ENCODE measurements at regions not wholly inside any gene's neighbourhood (a gene's known extent, or its start where the extent isn't known, plus 50 kb on each side); places are given as distances from the start of the nearest gene placed in this dataset.
"Not testable (repeated sequence)": the region's sequence is repeated elsewhere in the genome, so short reads cannot be mapped to it uniquely, and the experiment has no call there.

DNA sequence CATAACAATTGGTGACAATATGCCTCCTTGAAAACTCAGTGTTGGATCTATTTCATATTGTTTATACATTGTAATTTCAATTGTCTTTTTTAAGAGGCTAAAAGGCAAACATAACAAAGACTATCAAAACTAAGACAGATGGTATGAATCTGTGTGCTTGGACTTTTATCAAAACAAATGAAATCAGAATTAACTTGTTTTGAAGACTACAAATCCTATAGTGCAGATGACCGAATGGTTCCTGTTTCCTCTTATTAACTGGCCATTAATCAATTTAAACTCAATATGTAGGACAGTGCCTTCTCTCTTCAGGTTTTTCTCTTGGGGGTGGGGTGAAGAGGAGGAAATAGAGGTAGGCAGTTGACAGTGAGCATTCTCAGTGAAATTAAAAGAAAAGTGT lies 366.9 kb upstream of the GRAMD2B start:
- WGBS (ENCODE audit: insufficient coverage) = no CpG with 5 or more reads among the region's 1 CpG

DNA sequence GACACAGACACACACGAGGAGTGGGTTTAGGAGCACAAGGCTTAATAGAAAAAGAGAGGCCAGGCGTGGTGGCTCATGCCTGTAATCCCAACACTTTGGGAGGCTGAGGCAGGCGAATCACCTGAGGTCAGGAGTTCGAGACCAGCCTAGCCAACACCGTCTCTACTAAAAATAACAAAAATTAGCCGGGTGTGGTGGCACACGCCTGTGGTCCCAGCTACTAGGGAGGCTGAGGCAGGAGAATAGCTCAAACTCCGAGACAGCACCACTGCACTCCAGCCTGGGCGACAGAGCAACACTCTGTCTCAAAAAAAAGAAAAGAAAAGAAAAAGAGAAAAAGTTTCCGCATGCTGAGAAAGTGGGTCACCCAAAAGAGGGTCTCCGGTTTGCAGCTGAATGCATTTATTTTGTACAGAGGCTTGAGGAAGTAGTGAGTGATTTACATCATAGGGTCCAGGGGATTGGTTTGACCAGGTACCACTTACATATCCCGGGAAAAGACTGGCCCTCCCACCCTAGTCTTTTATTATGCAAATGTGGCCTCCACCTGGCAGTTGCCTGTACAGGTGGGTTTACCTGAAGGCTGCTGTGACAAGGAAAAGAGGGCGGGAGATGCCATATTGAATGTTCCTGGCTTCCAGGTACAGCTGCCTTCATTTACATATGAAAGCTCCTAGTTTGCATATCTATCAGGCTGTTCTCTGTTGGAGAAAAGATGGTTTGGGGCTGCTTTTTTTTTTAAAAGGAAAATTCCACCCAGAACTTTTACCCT lies 366.2 kb upstream of the GRAMD2B start:
- 73% methylated on average over 5 of the region's 13 CpGs for WGBS (ENCODE audit: insufficient coverage)
- no peak overlapping the region for H3K27ac ChIP-seq (ENCODE audit: low read depth, low read length)
- no peaks in the 10 kb centered on the region for H3K36me3 ChIP-seq (ENCODE audit: control insufficient read depth, insufficient read depth, low read length)

More for the DNA sequence above, 366.9 kb upstream of the GRAMD2B start:
- H3K27ac ChIP-seq (ENCODE audit: low read depth, low read length) = no peak overlapping the region
- no peaks in the 10 kb centered on the region for H3K36me3 ChIP-seq (ENCODE audit: control insufficient read depth, insufficient read depth, low read length)
- no peaks in the 10 kb centered on the region for H3K9me3 ChIP-seq (ENCODE audit: control insufficient read depth, insufficient read depth, low read length)
- H3K27me3 ChIP-seq (ENCODE audit: control insufficient read depth, insufficient read depth, low read length) = no peaks in the 10 kb centered on the region
- no peaks in the 10 kb centered on the region for H3K4me1 ChIP-seq (ENCODE audit: control insufficient read depth, insufficient read depth, low read length)
- DNase-seq (ENCODE audit: low read depth in 4 of 6, low spot score in 6 of 6) = peak in 1 of 6 donors; percentile 36
- H3K4me3 ChIP-seq (ENCODE audit: low read depth, low read length) = no peak overlapping the region

DNA sequence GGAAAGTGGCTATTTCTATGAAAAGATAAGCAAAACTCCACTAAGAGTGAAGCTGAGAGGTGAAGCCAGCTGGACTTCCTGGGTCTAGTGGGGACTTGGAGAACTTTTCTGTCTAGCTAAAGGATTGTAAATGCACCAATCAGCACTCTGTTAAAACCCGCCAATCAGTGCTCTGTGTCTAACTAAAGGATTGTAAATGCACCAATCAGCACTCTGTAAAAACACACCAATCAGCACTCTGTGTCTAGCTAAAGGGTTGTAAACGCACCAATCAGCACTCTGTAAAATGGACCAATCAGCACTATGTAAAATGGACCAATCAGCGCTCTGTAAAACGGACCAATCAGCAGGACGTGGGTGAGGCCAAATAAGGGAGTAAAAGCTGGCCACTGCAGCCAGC lies 364.8 kb upstream of the GRAMD2B start:
- not testable (repeated sequence) for H3K4me1 ChIP-seq (ENCODE audit: control insufficient read depth, insufficient read depth, low read length); H3K27me3 ChIP-seq (ENCODE audit: control insufficient read depth, insufficient read depth, low read length); DNase-seq (ENCODE audit: low read depth in 4 of 6, low spot score in 6 of 6); H3K9me3 ChIP-seq (ENCODE audit: control insufficient read depth, insufficient read depth, low read length); H3K4me3 ChIP-seq (ENCODE audit: low read depth, low read length); H3K27ac ChIP-seq (ENCODE audit: low read depth, low read length); H3K36me3 ChIP-seq (ENCODE audit: control insufficient read depth, insufficient read depth, low read length)
- 100% methylated on average over 5 of the region's 5 CpGs for WGBS (ENCODE audit: insufficient coverage)

More for the DNA sequence above, 366.2 kb upstream of the GRAMD2B start:
- H3K9me3 ChIP-seq (ENCODE audit: control insufficient read depth, insufficient read depth, low read length) = no peaks in the 10 kb centered on the region
- no peaks in the 10 kb centered on the region for H3K4me1 ChIP-seq (ENCODE audit: control insufficient read depth, insufficient read depth, low read length)
- H3K4me3 ChIP-seq (ENCODE audit: low read depth, low read length) = no peak overlapping the region
- DNase-seq (ENCODE audit: low read depth in 4 of 6, low spot score in 6 of 6) = no peak
- no peaks in the 10 kb centered on the region for H3K27me3 ChIP-seq (ENCODE audit: control insufficient read depth, insufficient read depth, low read length)

DNA sequence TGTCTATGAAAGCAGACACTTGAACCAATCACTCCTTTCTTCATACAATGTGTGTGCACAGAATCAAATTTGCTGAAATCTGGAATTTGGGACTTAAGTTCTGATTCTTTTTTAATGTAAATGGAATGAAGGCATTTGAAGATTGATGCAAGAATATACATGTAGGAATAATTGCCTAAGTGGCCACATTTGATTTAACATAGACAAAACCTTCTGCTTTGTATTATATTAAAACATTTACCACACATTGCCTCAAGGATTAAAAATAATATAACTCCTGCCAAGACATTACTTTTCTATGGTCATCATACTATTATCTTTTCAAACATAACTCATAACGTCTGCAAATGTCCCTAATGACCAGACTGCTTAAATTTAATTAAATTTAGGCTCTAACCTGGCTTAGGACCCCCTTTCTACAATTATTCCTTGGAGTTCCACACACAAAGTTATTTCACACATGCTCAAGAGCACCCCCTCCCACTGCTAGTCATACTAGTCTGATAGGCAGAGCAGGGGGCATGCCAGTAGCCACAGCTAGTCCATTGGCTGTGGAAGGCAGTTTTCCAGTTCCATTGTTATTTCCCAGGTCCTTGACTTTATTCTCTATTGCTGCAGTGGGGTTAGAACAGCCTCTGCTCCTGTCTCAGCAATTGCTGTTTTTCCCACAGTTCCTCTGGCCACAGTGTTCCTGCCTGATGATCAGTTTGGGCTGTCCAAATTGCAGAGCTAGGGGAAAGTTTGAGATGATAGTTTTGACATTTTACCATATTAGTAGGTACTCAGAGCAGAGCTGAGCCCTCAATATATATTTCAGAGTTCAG lies 360.6 kb upstream of the GRAMD2B start:
- no peaks in the 10 kb centered on the region for H3K36me3 ChIP-seq (ENCODE audit: control insufficient read depth, insufficient read depth, low read length)
- 50% methylated on average over 1 of the region's 1 CpG for WGBS (ENCODE audit: insufficient coverage)
- no peak for DNase-seq (ENCODE audit: low read depth in 4 of 6, low spot score in 6 of 6)
- no peaks in the 10 kb centered on the region for H3K9me3 ChIP-seq (ENCODE audit: control insufficient read depth, insufficient read depth, low read length)
- no peaks in the 10 kb centered on the region for H3K4me1 ChIP-seq (ENCODE audit: control insufficient read depth, insufficient read depth, low read length)
- H3K27me3 ChIP-seq (ENCODE audit: control insufficient read depth, insufficient read depth, low read length) = no peaks in the 10 kb centered on the region
- H3K27ac ChIP-seq (ENCODE audit: low read depth, low read length) = no peak overlapping the region
- no peak overlapping the region for H3K4me3 ChIP-seq (ENCODE audit: low read depth, low read length)

DNA sequence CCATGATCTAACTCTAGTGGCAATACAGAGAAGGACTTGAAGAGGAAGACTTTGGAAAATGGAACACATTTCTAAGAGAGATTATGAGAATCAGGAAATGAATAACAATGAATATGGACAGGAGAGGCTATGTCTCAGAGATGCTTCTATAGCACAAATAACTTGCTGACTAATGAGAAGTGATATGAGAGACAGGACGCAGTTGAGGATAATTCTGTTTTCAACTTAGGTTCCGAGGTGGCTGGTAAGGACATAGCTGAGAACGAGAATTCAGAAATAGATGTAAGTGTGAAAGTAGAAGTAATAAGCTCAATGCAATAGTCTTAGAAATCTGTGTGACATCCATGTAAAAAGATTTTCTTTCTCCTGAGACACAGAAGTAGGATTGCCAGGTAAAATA lies 358.1 kb upstream of the GRAMD2B start:
- H3K27ac ChIP-seq (ENCODE audit: low read depth, low read length) = no peak overlapping the region
- WGBS (ENCODE audit: insufficient coverage) = 100% methylated on average over 3 of the region's 3 CpGs

DNA sequence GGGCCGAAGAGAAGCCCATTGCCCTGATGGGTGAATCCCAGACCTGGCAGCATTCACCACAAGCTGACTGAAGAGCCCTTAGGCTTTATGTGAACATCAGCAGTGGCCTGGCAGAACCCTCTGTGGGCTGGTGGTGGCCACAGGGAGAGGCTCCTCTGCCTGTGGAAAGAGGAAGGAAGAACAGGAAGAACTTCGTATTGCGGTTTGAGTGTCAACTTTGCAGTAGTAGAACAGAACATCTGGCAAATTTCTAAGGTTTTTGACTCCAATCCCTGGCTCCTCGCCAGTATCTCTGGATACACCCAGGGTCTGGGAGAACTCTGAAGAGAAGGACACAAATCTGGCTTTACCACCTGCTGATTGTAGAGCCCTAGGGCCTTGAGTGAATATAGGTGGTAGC lies 356.4 kb upstream of the GRAMD2B start:
- no peak for DNase-seq (ENCODE audit: low read depth in 4 of 6, low spot score in 6 of 6)
- Histone ChIP-seq H3K36me3 (ENCODE audit: control insufficient read depth, insufficient read depth, low read length) (no peaks in the 10 kb centered on the region), H3K4me3 (ENCODE audit: low read depth, low read length) (no peak overlapping the region), H3K27ac (ENCODE audit: low read depth, low read length) (no peak overlapping the region), H3K4me1 (ENCODE audit: control insufficient read depth, insufficient read depth, low read length) (no peaks in the 10 kb centered on the region), H3K27me3 (ENCODE audit: control insufficient read depth, insufficient read depth, low read length) (no peaks in the 10 kb centered on the region), H3K9me3 (ENCODE audit: control insufficient read depth, insufficient read depth, low read length) (no peaks in the 10 kb centered on the region)
- 87% methylated on average over 4 of the region's 4 CpGs for WGBS (ENCODE audit: insufficient coverage)

More for the DNA sequence above, 358.1 kb upstream of the GRAMD2B start:
- no peak for DNase-seq (ENCODE audit: low read depth in 4 of 6, low spot score in 6 of 6)
- no peaks in the 10 kb centered on the region for H3K9me3 ChIP-seq (ENCODE audit: control insufficient read depth, insufficient read depth, low read length)
- no peak overlapping the region for H3K4me3 ChIP-seq (ENCODE audit: low read depth, low read length)
- no peaks in the 10 kb centered on the region for H3K27me3 ChIP-seq (ENCODE audit: control insufficient read depth, insufficient read depth, low read length)
- H3K36me3 ChIP-seq (ENCODE audit: control insufficient read depth, insufficient read depth, low read length) = no peaks in the 10 kb centered on the region
- no peaks in the 10 kb centered on the region for H3K4me1 ChIP-seq (ENCODE audit: control insufficient read depth, insufficient read depth, low read length)

DNA sequence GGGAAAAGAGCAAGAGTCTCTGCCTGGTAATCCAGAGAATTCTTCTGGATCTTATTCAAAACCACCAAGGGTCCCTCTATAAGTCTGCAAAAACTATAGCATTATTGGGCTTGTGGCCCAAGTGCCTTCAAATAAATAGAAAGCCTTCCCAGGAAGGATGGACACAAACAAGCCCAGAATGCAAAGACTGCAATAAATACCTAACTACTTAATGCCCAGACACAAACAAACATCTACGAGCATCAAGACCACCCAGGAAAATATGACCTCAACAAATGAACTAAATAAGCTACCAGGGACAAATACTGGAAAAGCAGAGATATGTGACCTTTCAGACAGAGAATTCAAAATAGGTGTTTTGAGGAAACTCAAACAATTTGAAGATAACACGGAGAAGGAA lies 355.8 kb upstream of the GRAMD2B start:
- WGBS (ENCODE audit: insufficient coverage) = no CpG with 5 or more reads among the region's 2 CpGs
- DNase-seq (ENCODE audit: low read depth in 4 of 6, low spot score in 6 of 6) = no peak
- Histone ChIP-seq H3K9me3 (ENCODE audit: control insufficient read depth, insufficient read depth, low read length) (no peaks in the 10 kb centered on the region), H3K36me3 (ENCODE audit: control insufficient read depth, insufficient read depth, low read length) (no peaks in the 10 kb centered on the region), H3K4me3 (ENCODE audit: low read depth, low read length) (no peak overlapping the region), H3K27ac (ENCODE audit: low read depth, low read length) (no peak overlapping the region), H3K27me3 (ENCODE audit: control insufficient read depth, insufficient read depth, low read length) (no peaks in the 10 kb centered on the region), H3K4me1 (ENCODE audit: control insufficient read depth, insufficient read depth, low read length) (no peaks in the 10 kb centered on the region)

DNA sequence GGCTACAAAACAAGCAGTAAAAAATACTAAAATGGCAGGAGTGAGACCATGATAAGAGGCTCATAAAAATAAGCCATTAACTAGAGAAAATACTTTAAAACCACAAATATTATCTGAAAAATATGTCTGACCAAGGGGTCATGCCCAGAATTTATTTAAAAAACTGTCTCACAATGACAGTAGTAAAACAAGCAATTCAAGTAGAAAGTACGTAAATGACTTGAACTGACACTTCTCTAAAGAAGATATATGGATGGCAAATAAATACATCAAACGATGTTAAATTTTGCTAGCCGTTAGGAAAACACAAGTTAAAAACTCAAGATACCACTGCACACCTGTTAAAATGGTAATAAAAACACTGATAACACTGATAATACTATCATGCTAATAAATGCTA lies 353.9 kb upstream of the GRAMD2B start:
- no CpG with 5 or more reads among the region's 3 CpGs for WGBS (ENCODE audit: insufficient coverage)
- Histone ChIP-seq H3K27ac (ENCODE audit: low read depth, low read length) (no peak overlapping the region), H3K4me3 (ENCODE audit: low read depth, low read length) (no peak overlapping the region), H3K9me3 (ENCODE audit: control insufficient read depth, insufficient read depth, low read length) (no peaks in the 10 kb centered on the region), H3K27me3 (ENCODE audit: control insufficient read depth, insufficient read depth, low read length) (no peaks in the 10 kb centered on the region), H3K4me1 (ENCODE audit: control insufficient read depth, insufficient read depth, low read length) (no peaks in the 10 kb centered on the region), H3K36me3 (ENCODE audit: control insufficient read depth, insufficient read depth, low read length) (no peaks in the 10 kb centered on the region)
- no peak for DNase-seq (ENCODE audit: low read depth in 4 of 6, low spot score in 6 of 6)

DNA sequence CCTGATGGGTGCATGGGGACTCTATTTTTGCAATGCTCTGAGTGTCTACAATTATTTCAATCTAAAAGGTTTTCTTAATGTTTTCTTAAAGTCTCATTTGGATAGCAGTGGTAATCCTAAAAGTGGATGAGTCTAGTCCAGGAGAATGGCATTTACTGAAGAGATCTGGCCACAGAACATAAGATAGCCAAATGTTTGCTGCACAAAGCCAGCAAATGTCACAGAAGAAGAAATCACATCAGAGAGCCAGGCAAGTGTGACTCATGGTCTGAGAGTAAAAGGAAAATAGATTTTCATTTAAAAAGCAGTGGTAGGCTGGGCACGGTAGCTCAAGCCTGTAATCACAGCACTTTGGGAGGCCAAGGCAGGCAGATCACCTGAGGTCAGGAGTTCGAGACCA lies 352.7 kb upstream of the GRAMD2B start:
- H3K36me3 ChIP-seq (ENCODE audit: control insufficient read depth, insufficient read depth, low read length) = no peaks in the 10 kb centered on the region
- no CpG with 5 or more reads among the region's 2 CpGs for WGBS (ENCODE audit: insufficient coverage)
- H3K9me3 ChIP-seq (ENCODE audit: control insufficient read depth, insufficient read depth, low read length) = no peaks in the 10 kb centered on the region
- H3K4me3 ChIP-seq (ENCODE audit: low read depth, low read length) = no peak overlapping the region
- no peak for DNase-seq (ENCODE audit: low read depth in 4 of 6, low spot score in 6 of 6)
- H3K27ac ChIP-seq (ENCODE audit: low read depth, low read length) = no peak overlapping the region
- no peaks in the 10 kb centered on the region for H3K27me3 ChIP-seq (ENCODE audit: control insufficient read depth, insufficient read depth, low read length)
- no peaks in the 10 kb centered on the region for H3K4me1 ChIP-seq (ENCODE audit: control insufficient read depth, insufficient read depth, low read length)

DNA sequence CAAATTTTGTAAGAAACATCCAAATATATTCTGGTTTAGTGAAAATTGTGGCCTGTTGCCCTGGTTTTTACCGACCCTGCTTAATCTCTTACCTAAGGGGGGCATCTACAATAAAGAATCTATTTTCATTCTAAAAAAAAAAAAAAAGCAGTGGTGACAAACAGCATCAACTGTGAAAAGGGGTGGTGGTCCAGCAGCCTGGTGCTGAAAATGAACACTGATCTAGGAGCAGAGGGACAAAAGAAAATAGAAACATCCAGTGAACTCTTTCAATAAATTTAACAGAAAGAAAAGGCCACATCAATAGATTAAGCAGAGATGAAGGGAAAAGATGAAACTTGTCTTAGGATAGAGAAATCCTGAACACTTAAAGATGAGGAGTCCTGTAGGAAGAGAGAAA lies 348.7 kb upstream of the GRAMD2B start:
- H3K4me1 ChIP-seq (ENCODE audit: control insufficient read depth, insufficient read depth, low read length) = no peaks in the 10 kb centered on the region
- DNase-seq (ENCODE audit: low read depth in 4 of 6, low spot score in 6 of 6) = no peak
- H3K27me3 ChIP-seq (ENCODE audit: control insufficient read depth, insufficient read depth, low read length) = no peaks in the 10 kb centered on the region
- H3K36me3 ChIP-seq (ENCODE audit: control insufficient read depth, insufficient read depth, low read length) = no peaks in the 10 kb centered on the region
- H3K9me3 ChIP-seq (ENCODE audit: control insufficient read depth, insufficient read depth, low read length) = no peaks in the 10 kb centered on the region
- H3K4me3 ChIP-seq (ENCODE audit: low read depth, low read length) = no peak overlapping the region
- no peak overlapping the region for H3K27ac ChIP-seq (ENCODE audit: low read depth, low read length)
- WGBS (ENCODE audit: insufficient coverage) = no CpG with 5 or more reads among the region's 1 CpG
